Occipital lobe (tissue), 1 donor: ENCODE measurements at regions not wholly inside any gene's neighbourhood (a gene's known extent, or its start where the extent isn't known, plus 50 kb on each side); places are given as distances from the start of the nearest gene placed in this dataset.
A peak's percentile ranks its signal among the peaks of the same experiment; 100 is the strongest.

ENCODE experiments used
- DNase-seq: peaks from one replicate; lab custom pipeline; 2025; lab: John Stamatoyannopoulos, UW

GRCh38 chr2:160913323-160913722 is 246.9 kb upstream of the TANK start:
- no peak for DNase-seq

- no peak for DNase-seq
Observed at GRCh38 chr2:160914217-160914616, 246.0 kb upstream of the TANK start.

- no peak for DNase-seq
Observed at GRCh38 chr2:160916300-160916699, 243.9 kb upstream of the TANK start.

- no peak for DNase-seq
Observed at GRCh38 chr2:160917850-160918249, 242.4 kb upstream of the TANK start.

- DNase-seq: no peak
Observed at GRCh38 chr2:160918258-160918657, 242.0 kb upstream of the TANK start.

- peak; percentile 1 for DNase-seq
Observed at GRCh38 chr2:160918906-160919503, 241.2 kb upstream of the TANK start.

GRCh38 chr2:160920061-160920460 is 240.2 kb upstream of the TANK start:
- no peak for DNase-seq

- no peak for DNase-seq
Observed at GRCh38 chr2:160920791-160921303, 239.4 kb upstream of the TANK start.

- DNase-seq: no peak
Observed at GRCh38 chr2:160921386-160921964, 238.8 kb upstream of the TANK start.

GRCh38 chr2:160924936-160925353 is 235.3 kb upstream of the TANK start:
- no peak for DNase-seq

GRCh38 chr2:160925956-160926355 is 234.3 kb upstream of the TANK start:
- DNase-seq: no peak

- DNase-seq: no peak
Observed at GRCh38 chr2:160927324-160927723, 232.9 kb upstream of the TANK start.

GRCh38 chr2:160928854-160929301 is 231.3 kb upstream of the TANK start:
- DNase-seq: no peak

- DNase-seq: no peak
Observed at GRCh38 chr2:160931531-160931930, 228.7 kb upstream of the TANK start.

GRCh38 chr2:160932960-160933359 is 227.3 kb upstream of the TANK start:
- no peak for DNase-seq

- DNase-seq: no peak
Observed at GRCh38 chr2:160934263-160934662, 226.0 kb upstream of the TANK start.

GRCh38 chr2:160934991-160935390 is 225.2 kb upstream of the TANK start:
- no peak for DNase-seq

GRCh38 chr2:160936044-160936806 is 224.0 kb upstream of the TANK start:
- no peak for DNase-seq

GRCh38 chr2:160940271-160940670 is 220.0 kb upstream of the TANK start:
- no peak for DNase-seq

GRCh38 chr2:160940699-160941098 is 219.5 kb upstream of the TANK start:
- DNase-seq: no peak

- DNase-seq: no peak
Observed at GRCh38 chr2:160941290-160941846, 218.9 kb upstream of the TANK start.

GRCh38 chr2:160942476-160943142 is 217.6 kb upstream of the TANK start:
- no peak for DNase-seq
